B cell (primary cell): ENCODE measurements at regions not wholly inside any gene's neighbourhood (a gene's known extent, or its start where the extent isn't known, plus 50 kb on each side); places are given as distances from the start of the nearest gene placed in this dataset.

ENCODE experiments used
- CTCF ChIP-seq: fragments of 200-600 bp; IDR thresholded peaks from one replicate; pipeline ENCODE4 v1.8.0; 2022; ENCODE audit warnings: antibody characterized with exemption, mild to moderate bottlenecking
- EZH2 ChIP-seq: IDR thresholded peaks from 2 replicates; pipeline ENCODE4 v1.6.1; 2012; ENCODE audit warnings: borderline replicate concordance, low read depth, mild to moderate bottlenecking, moderate library complexity, low read length; ENCODE audit not compliant: insufficient read depth, poor library complexity, severe bottlenecking

GRCh38 chr12:115044073-115044472, 360.1 kb upstream of the TBX3 start:
- TF ChIP-seq CTCF (no peak), EZH2 (no peak)
